CD4-positive, alpha-beta T cell treated with Interleukin-15 for 1 hour (primary cell): ENCODE measurements at regions not wholly inside any gene's neighbourhood (a gene's known extent, or its start where the extent isn't known, plus 50 kb on each side); places are given as distances from the start of the nearest gene placed in this dataset.

Experiments
- DNase-seq: peaks from one replicate; pipeline ENCODE4 v3.0.0-alpha.2; 2020

GRCh38 chr18:45169610-45170009, 445.7 kb upstream of the SLC14A2 start:
- DNase-seq = no peak

- no peak for DNase-seq
Observed at GRCh38 chr18:45171679-45172191, 443.5 kb upstream of the SLC14A2 start.

GRCh38 chr18:45173327-45173726, 441.9 kb upstream of the SLC14A2 start:
- no peak for DNase-seq

- DNase-seq = no peak
Observed at GRCh38 chr18:45173799-45174519, 441.3 kb upstream of the SLC14A2 start.

- DNase-seq = no peak
Observed at GRCh38 chr18:45174629-45175136, 440.6 kb upstream of the SLC14A2 start.

GRCh38 chr18:45175511-45175910, 439.8 kb upstream of the SLC14A2 start:
- no peak for DNase-seq

- no peak for DNase-seq
Observed at GRCh38 chr18:45186832-45187231, 428.4 kb upstream of the SLC14A2 start.

- no peak for DNase-seq
Observed at GRCh38 chr18:45191795-45192194, 423.5 kb upstream of the SLC14A2 start.

GRCh38 chr18:45197526-45197970, 417.7 kb upstream of the SLC14A2 start:
- DNase-seq = no peak

- no peak for DNase-seq
Observed at GRCh38 chr18:45198526-45198925, 416.8 kb upstream of the SLC14A2 start.

- DNase-seq = no peak
Observed at GRCh38 chr18:45201029-45201428, 414.2 kb upstream of the SLC14A2 start.

GRCh38 chr18:45201489-45201888, 413.8 kb upstream of the SLC14A2 start:
- DNase-seq = no peak

- DNase-seq = no peak
Observed at GRCh38 chr18:45202061-45202460, 413.2 kb upstream of the SLC14A2 start.

GRCh38 chr18:45203677-45204076, 411.6 kb upstream of the SLC14A2 start:
- DNase-seq = no peak

GRCh38 chr18:45207328-45207727, 407.9 kb upstream of the SLC14A2 start:
- DNase-seq = no peak

- no peak for DNase-seq
Observed at GRCh38 chr18:45208164-45208563, 407.1 kb upstream of the SLC14A2 start.

GRCh38 chr18:45212181-45213039, 402.9 kb upstream of the SLC14A2 start:
- DNase-seq = peak; percentile 75

GRCh38 chr18:45213040-45213333, 402.3 kb upstream of the SLC14A2 start:
- no peak for DNase-seq

GRCh38 chr18:45218436-45218835, 396.8 kb upstream of the SLC14A2 start:
- no peak for DNase-seq

GRCh38 chr18:45221363-45221762, 393.9 kb upstream of the SLC14A2 start:
- DNase-seq = no peak

GRCh38 chr18:45222180-45222579, 393.1 kb upstream of the SLC14A2 start:
- DNase-seq = no peak

- no peak for DNase-seq
Observed at GRCh38 chr18:45227001-45227742, 388.1 kb upstream of the SLC14A2 start.

GRCh38 chr18:45228796-45229388, 386.4 kb upstream of the SLC14A2 start:
- DNase-seq = no peak
